Ovary (tissue), 7 donors: ENCODE measurements at regions not wholly inside any gene's neighbourhood (a gene's known extent, or its start where the extent isn't known, plus 50 kb on each side); places are given as distances from the start of the nearest gene placed in this dataset.

Source experiments
- DNase-seq, 5 donors: peaks; one replicate each; pipeline ENCODE4 v3.0.0-alpha.2; 2019 to 2020
- H3K27ac ChIP-seq, 2 donors: fragments of 200-600 bp; one replicate each; pipeline versions ENCODE4 v1.5.1 to v1.8.0; 2019 to 2022
- H3K27me3 ChIP-seq: fragments of 200-600 bp; one replicate; pipeline ENCODE4 v1.8.0; 2022
- H3K36me3 ChIP-seq: fragments of 200-600 bp; sonication (generic); one replicate; pipeline ENCODE4 v1.5.1; 2019
- H3K4me1 ChIP-seq: one replicate; pipeline ENCODE4 v1.8.1; 2013; ENCODE audit warnings: mild to moderate bottlenecking, moderate library complexity; ENCODE audit not compliant: insufficient read depth
- H3K4me3 ChIP-seq: fragments of 200-600 bp; sonication (generic); one replicate; pipeline ENCODE4 v1.5.1; 2017
- H3K9me3 ChIP-seq, 2 donors: fragments of 200-600 bp in 1 of 2; sonication (generic) in 1 of 2; one replicate each; pipeline versions ENCODE4 v1.5.1 to v1.8.1; 2013 to 2019; ENCODE audit warnings: mild to moderate bottlenecking in 1 of 2, moderate library complexity in 1 of 2
- CTCF ChIP-seq, 3 donors: fragments of 450-650 bp in 2 of 3; fragments of 200-600 bp in 1 of 3; IDR thresholded peaks; one replicate each; pipeline versions ENCODE4 v1.5.1 to v1.8.0; 2016 to 2022; ENCODE audit warnings: antibody characterized with exemption in 3 of 3, mild to moderate bottlenecking in 1 of 3
- EP300 ChIP-seq: sonication (generic); formaldehyde crosslinking; IDR thresholded peaks from one replicate; pipeline ENCODE4 v1.6.1; 2017; ENCODE audit warnings: antibody characterized with exemption
- POLR2A ChIP-seq: fragments of 450-650 bp; IDR thresholded peaks from one replicate; pipeline ENCODE4 v1.6.1; 2017; ENCODE audit warnings: antibody characterized with exemption, mild to moderate bottlenecking, moderate library complexity
- WGBS, 3 donors: extraction: QIAGEN DNeasy Blood & Tissue Kit in 1 of 3; methylation state at CpG; one replicate each; pipeline versions ENCODE4 v1.1.5 to v1.1.7; 2013 to 2017; 5-methylcytosine and 5-hydroxymethylcytosine counted together
- intact Hi-C, 4 donors: fragments of 100-400 bp; cut with DNase I; formaldehyde crosslinking; loops; one replicate each; pipeline versions ENCODE4 v1.11.0 to v1.15.1; 2022 to 2023
- donor health status: DM: no; HTN: no; CAD: no; lungs with moderate emphysema.
- donor health status: DM: no; HTN: no; CAD: no.
- donor health status: Bipolar disorder and iron deficiency.
- donor health status: DM: no; HTN: no; CAD: no.
- donor health status: DM: yes; HTN: yes; CAD: no.

DNA sequence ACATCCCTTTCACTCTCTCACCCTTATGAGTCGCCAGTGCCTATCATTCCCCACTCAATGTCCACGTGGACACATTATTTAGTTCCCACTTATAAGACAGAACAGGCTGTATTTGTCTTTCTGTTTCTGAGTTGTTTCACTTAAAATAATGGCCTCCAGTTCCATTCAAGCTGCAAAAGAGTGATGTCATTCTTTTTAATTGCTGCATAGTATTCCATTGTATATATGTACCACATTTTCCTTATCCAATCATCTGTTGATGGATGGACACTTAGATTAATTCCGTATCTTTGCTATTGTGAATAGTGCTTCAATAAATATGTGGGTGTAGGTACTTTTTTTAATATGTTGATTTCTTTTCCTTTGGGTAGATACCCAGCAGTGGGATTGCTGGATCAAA, 79.1 kb downstream of the ZNF365 start:
- H3K36me3 ChIP-seq = no peaks in the 10 kb centered on the region
- no peaks in the 10 kb centered on the region for H3K9me3 ChIP-seq
- H3K27me3 ChIP-seq = no peaks in the 10 kb centered on the region
- no peak overlapping the region for H3K4me3 ChIP-seq
- TF ChIP-seq CTCF (IDR thresholded peaks at IDR 0.05) = no peak
- TF ChIP-seq POLR2A = no peak
- no peak for TF ChIP-seq EP300
- DNase-seq = no peak
- 90 to 95% (median 93%) methylated on average over 3 of the region's 3 CpGs for WGBS, 3 donors
- intact Hi-C loops = no loop called here
- peaks cover 1% of the 10 kb centered on the region for H3K4me1 ChIP-seq
- no peak overlapping the region for H3K27ac ChIP-seq

GRCh38 chr10:62454687-62455397, 80.7 kb downstream of the ZNF365 start:
- DNase-seq = peak in 1 of 5 donors; percentile 65
- TF ChIP-seq POLR2A = no peak
- no peak for TF ChIP-seq EP300
- TF ChIP-seq CTCF (IDR thresholded peaks at IDR 0.05) = no peak
- intact Hi-C loops = no loop called here
- Histone ChIP-seq H3K9me3 (no peaks in the 10 kb centered on the region), H3K4me1 (peaks cover 2% of the 10 kb centered on the region), H3K27ac (no peak overlapping the region), H3K4me3 (no peak overlapping the region), H3K27me3 (no peaks in the 10 kb centered on the region), H3K36me3 (no peaks in the 10 kb centered on the region)
- 15 to 23% (median 16%) methylated on average over 3 of the region's 3 CpGs for WGBS, 3 donors

DNA sequence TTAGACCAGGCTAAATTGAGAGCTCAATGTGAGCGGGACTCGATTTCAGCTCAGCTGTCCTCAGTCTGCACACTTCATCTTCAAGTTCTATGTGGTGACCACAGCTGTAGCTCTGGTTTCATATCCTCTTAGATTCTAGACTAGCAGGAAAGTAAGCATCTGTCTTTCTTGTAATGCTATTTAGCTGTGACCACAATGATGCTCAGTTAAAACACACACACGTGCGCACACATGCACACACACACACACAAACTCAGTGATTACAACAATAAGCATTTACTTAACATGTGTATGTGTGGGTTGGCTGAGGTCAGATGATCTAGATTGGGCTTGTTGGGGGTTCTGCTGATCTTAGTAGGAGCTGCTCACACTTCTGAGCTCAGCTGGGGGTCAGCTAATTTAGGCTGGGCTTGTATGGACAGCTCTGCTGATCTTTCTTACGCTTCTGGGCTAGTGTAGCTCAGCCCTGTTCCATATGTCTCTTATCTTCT, 82.5 kb downstream of the ZNF365 start:
- Histone ChIP-seq H3K9me3 (no peaks in the 10 kb centered on the region), H3K4me1 (peaks cover 2% of the 10 kb centered on the region), H3K27ac (no peak overlapping the region), H3K36me3 (no peaks in the 10 kb centered on the region), H3K4me3 (no peak overlapping the region), H3K27me3 (no peaks in the 10 kb centered on the region)
- TF ChIP-seq EP300 = no peak
- TF ChIP-seq POLR2A = no peak
- TF ChIP-seq CTCF (IDR thresholded peaks at IDR 0.05) = no peak
- WGBS, 3 donors = 92 to 96% (median 95%) methylated on average over 5 of the region's 5 CpGs
- intact Hi-C loops = no loop called here
- no peak for DNase-seq

GRCh38 chr10:62457196-62457595, 83.0 kb downstream of the ZNF365 start:
- Histone ChIP-seq H3K36me3 (no peaks in the 10 kb centered on the region), H3K9me3 (no peaks in the 10 kb centered on the region), H3K27me3 (no peaks in the 10 kb centered on the region), H3K4me1 (peaks cover 2% of the 10 kb centered on the region), H3K27ac (no peak overlapping the region), H3K4me3 (no peak overlapping the region)
- TF ChIP-seq EP300 (no peak), CTCF (IDR thresholded peaks at IDR 0.05) (no peak), POLR2A (no peak)
- DNase-seq = no peak
- intact Hi-C loops = no loop called here
- WGBS, 3 donors = 92 to 94% (median 93%) methylated on average over 2 of the region's 2 CpGs
